K562 (cell line): ENCODE measurements at regions not wholly inside any gene's neighbourhood (a gene's known extent, or its start where the extent isn't known, plus 50 kb on each side); places are given as distances from the start of the nearest gene placed in this dataset.
A peak's percentile ranks its signal among the peaks of the same experiment; 100 is the strongest.

Source experiments
- ATAC-seq: fragments of 200-7000 bp; cut with Tn5 transposase; 3 replicates; pipeline ENCODE4 v1.9.1; 2020; ENCODE audit warnings: moderate library complexity
- BruUV-seq: library from RNA; stranded (reverse); fragments of 400-500 nt; replicated peaks from 2 replicates; lab custom pipeline; 2021; lab: Mats Ljungman, UMichigan
- CTCF ChIA-PET: fragments of 300-600 bp; formaldehyde crosslinking; extraction: SDS; loops from one replicate; lab custom pipeline; 2021; ENCODE audit warnings: low intra/inter-chr PET ratio; lab: Yijun Ruan, JAX
- POLR2A ChIA-PET: fragments of 300-600, 350-650 bp; sonication (Branson Sonifier 250); formaldehyde crosslinking; extraction: SDS; loops from one replicate; lab custom pipeline; 2021; ENCODE audit warnings: antibody characterized with exemption, inconsistent platforms; lab: Yijun Ruan, JAX
- DNase-seq, 4 experiments: peaks; one replicate each; pipeline versions ENCODE4 v3.0.0 to v3.0.0-alpha.2; 2011 to 2018; ENCODE audit warnings: low spot score in 3 of 4, mixed read lengths in 3 of 4; ENCODE audit errors: extremely low read depth in 1 of 4
- FAIRE-seq: peaks from 2 replicates; lab custom pipeline; 2011; peaks lifted over from hg19 to GRCh38; lab: Jason Lieb, UNC
- H2AFZ ChIP-seq: 2 replicates; pipeline ENCODE4 v1.6.0; 2011; ENCODE audit warnings: low read depth, low read length, control low read depth, inconsistent platforms
- H3K27ac ChIP-seq: fragments of 200-600 bp; 3 replicates; pipeline ENCODE4 v1.8.0; 2011; ENCODE audit warnings: low read depth, mild to moderate bottlenecking, control low read depth, inconsistent platforms, low read length, moderate library complexity, mixed read lengths; ENCODE audit errors: extremely low read depth
- H3K27me3 ChIP-seq, 2 experiments: fragments of 300-600 bp in 1 of 2; 2 replicates in 1 of 2; 3 replicates in 1 of 2; pipeline versions ENCODE4 v1.6.0 to v1.8.0; 2011; ENCODE audit warnings: inconsistent platforms in 2 of 2, low read length in 2 of 2, mild to moderate bottlenecking in 1 of 2, mixed read lengths in 1 of 2, moderate library complexity in 1 of 2; ENCODE audit not compliant: control insufficient read depth in 2 of 2, insufficient read depth in 2 of 2
- H3K36me3 ChIP-seq: fragments of 300-600 bp; 3 replicates; pipeline ENCODE4 v1.8.0; 2011; ENCODE audit warnings: mild to moderate bottlenecking, low read length, inconsistent platforms; ENCODE audit not compliant: control insufficient read depth, insufficient read depth
- H3K4me1 ChIP-seq, 2 experiments: fragments of 200-600 bp in 1 of 2; replicated peaks in 1 of 2; 2 replicates in 1 of 2; 3 replicates in 1 of 2; pipeline versions ENCODE4 v1.5.1 to v1.8.0; 2011; ENCODE audit warnings: inconsistent platforms in 2 of 2, low read length in 2 of 2, mild to moderate bottlenecking in 1 of 2, mixed read lengths in 1 of 2, moderate library complexity in 1 of 2; ENCODE audit not compliant: control insufficient read depth in 2 of 2, insufficient read depth in 2 of 2
- H3K4me2 ChIP-seq: 2 replicates; pipeline ENCODE4 v1.6.1; 2011; ENCODE audit warnings: low read length, control low read depth, inconsistent platforms, mixed read lengths; ENCODE audit not compliant: insufficient read depth
- H3K4me3 ChIP-seq: fragments of 200-600 bp; sonication (generic), shearing (Covaris generic); 2 replicates; pipeline ENCODE4 v1.5.1; 2016; ENCODE audit warnings: control low read depth, inconsistent platforms
- H3K79me2 ChIP-seq: fragments of 200-600 bp; 3 replicates; pipeline ENCODE4 v1.8.0; 2011; ENCODE audit warnings: low read length, inconsistent platforms; ENCODE audit not compliant: control insufficient read depth, insufficient read depth
- H3K9ac ChIP-seq, 2 experiments: 2 replicates each; pipeline versions ENCODE4 v1.6.0 to v1.6.1; 2011; ENCODE audit warnings: low read depth in 2 of 2, low read length in 2 of 2, control low read depth in 1 of 2, inconsistent platforms in 1 of 2, mild to moderate bottlenecking in 1 of 2, mixed read lengths in 1 of 2; ENCODE audit not compliant: insufficient read depth in 1 of 2
- H3K9me1 ChIP-seq: one replicate; pipeline ENCODE4 v1.6.0; 2011; ENCODE audit warnings: inconsistent platforms, mild to moderate bottlenecking, low read length, moderate library complexity; ENCODE audit not compliant: control insufficient read depth, insufficient read depth
- H3K9me3 ChIP-seq: replicated peaks from 2 replicates; pipeline ENCODE4 v1.5.1; 2011; ENCODE audit warnings: low read depth, low read length, inconsistent platforms; ENCODE audit not compliant: control insufficient read depth, insufficient read depth
- H4K20me1 ChIP-seq: replicated peaks from 2 replicates; pipeline ENCODE4 v1.6.1; 2011; ENCODE audit warnings: low read length, inconsistent platforms, mixed read lengths; ENCODE audit not compliant: control insufficient read depth, insufficient read depth
- ETS1 ChIP-seq: conservative IDR thresholded peaks from 2 replicates; pipeline ENCODE4 v1.6.1; 2011; ENCODE audit warnings: low read depth, mild to moderate bottlenecking, low read length; ENCODE audit not compliant: control insufficient read depth
- RFX1 ChIP-seq: fragments of 450-650 bp; IDR thresholded peaks from 2 replicates; pipeline ENCODE4 v1.6.1; 2016; ENCODE audit warnings: mild to moderate bottlenecking, moderate library complexity
- WGBS: fragments of 100-300 bp; shearing (Covaris generic); methylation state at CpG from one replicate; pipeline ENCODE4 v1.1.6; 2016; ENCODE audit warnings: low coverage, mixed read lengths; ENCODE audit not compliant: insufficient coverage; ENCODE audit errors: missing lambda C conversion rate; 5-methylcytosine and 5-hydroxymethylcytosine counted together
- in situ Hi-C: fragments of 300-500 bp; cut with MboI; formaldehyde crosslinking; loops from 4 replicates; pipeline ENCODE4 v1.15.0; 2018; ENCODE audit warnings: inconsistent platforms, mixed read lengths
- intact Hi-C: fragments of 100-400 bp; cut with micrococcal nuclease; formaldehyde crosslinking; loops from 2 replicates; pipeline ENCODE4 v1.14.2; 2022

- BruUV-seq = no TSS peak
- Histone ChIP-seq H3K27me3 (peaks cover 0 to 10% of the 10 kb centered on the region in 2 experiments; a peak in 4 of 5 replicates), H3K27ac (no peak overlapping the region), H3K4me3 (no peak overlapping the region), H3K9me3 (no peaks in the 10 kb centered on the region), H3K9me1 (no peaks in the 10 kb centered on the region), H3K36me3 (no peaks in the 10 kb centered on the region)
- in situ Hi-C loops = no loop called here
- ATAC-seq (no peak), DNase-seq (no peak)
- POLR2A ChIA-PET = interaction anchor here (1.1 kb wide), 1 partner anchor 11 kb away, joined by 3 read pairs; no protein-coding TSS in a partner anchor
- no peak for TF ChIP-seq ETS1
- TF ChIP-seq RFX1 = peak; percentile 39; the same call in 1 of the 2 replicates
- TF ChIP-seq, all 486 proteins: peak for 1
- WGBS = under 1% methylated on average over 11 of the region's 11 CpGs
- Histone ChIP-seq H3K79me2 (no peaks in the 10 kb centered on the region), H3K9ac (no peak overlapping the region), H3K4me2 (no peak overlapping the region), H4K20me1 (no peaks in the 10 kb centered on the region), H2AFZ (no peak overlapping the region), H3K4me1 (no peaks in the 10 kb centered on the region)
- no peak for FAIRE-seq
- intact Hi-C loops = no loop called here
- CTCF ChIA-PET = no interaction called here
Observed at GRCh38 chr15:62440362-62441105, 275.4 kb upstream of the C2CD4B start.
